ENCODE measurements at regions not wholly inside any gene's neighbourhood (a gene's known extent, or its start where the extent isn't known, plus 50 kb on each side); places are given as distances from the start of the nearest gene placed in this dataset.

GRCh38 chr5:135741040-135741439 is 93.4 kb upstream of the SLC25A48 start:
- TF ChIP-seq CTCF (IDR thresholded peaks at IDR 0.05), result no peak; the same call in 1 of the 2 replicates
- TF ChIP-seq TCF7L2 (IDR thresholded peaks at IDR 0.05; ENCODE audit: low read depth, low read length), result no peak
- no peak for TF ChIP-seq REST (IDR thresholded peaks at IDR 0.05; ENCODE audit: insufficient read depth in 1 of 2, low read depth in 2 of 2, low read length in 1 of 2)

Measured in Panc1 (cell line).